Kidney (tissue), 13 donors: ENCODE measurements at regions not wholly inside any gene's neighbourhood (a gene's known extent, or its start where the extent isn't known, plus 50 kb on each side); places are given as distances from the start of the nearest gene placed in this dataset.
A peak's percentile ranks its signal among the peaks of the same experiment; 100 is the strongest.

ENCODE experiments used
- DNase-seq, 5 donors: peaks; one replicate each; pipeline ENCODE4 v3.0.0-alpha.2; 2013 to 2020
- FAIRE-seq: peaks from 2 replicates; lab custom pipeline; 2012; peaks lifted over from hg19 to GRCh38; lab: Jason Lieb, UNC
- H3K27ac ChIP-seq, 2 donors: one replicate each; pipeline ENCODE4 v1.7.0; 2013; ENCODE audit warnings: low read depth in 2 of 2, low read length in 2 of 2, inconsistent platforms in 1 of 2
- H3K27me3 ChIP-seq: one replicate; pipeline ENCODE4 v1.7.1; 2013; ENCODE audit warnings: low read length, inconsistent platforms; ENCODE audit not compliant: control insufficient read depth, insufficient read depth
- H3K36me3 ChIP-seq, 3 donors: one replicate each; pipeline versions ENCODE4 v1.7.0 to v1.7.1; 2013; ENCODE audit warnings: low read length in 3 of 3, control low read depth in 1 of 3, inconsistent platforms in 1 of 3; ENCODE audit not compliant: insufficient read depth in 3 of 3, control insufficient read depth in 2 of 3
- H3K4me1 ChIP-seq, 3 donors: one replicate each; pipeline versions ENCODE4 v1.7.0 to v1.7.1; 2013; ENCODE audit warnings: low read length in 3 of 3, inconsistent platforms in 1 of 3, low read depth in 1 of 3; ENCODE audit not compliant: control insufficient read depth in 2 of 3, insufficient read depth in 2 of 3
- H3K4me3 ChIP-seq, 3 donors: one replicate each; pipeline versions ENCODE4 v1.7.0 to v1.8.1; 2013; ENCODE audit warnings: low read length in 3 of 3, control low read depth in 1 of 3, inconsistent platforms in 1 of 3
- H3K9ac ChIP-seq, 3 donors: one replicate each; pipeline versions ENCODE4 v1.7.0 to v1.7.1; 2013; ENCODE audit warnings: low read length in 3 of 3, control low read depth in 1 of 3, inconsistent platforms in 1 of 3
- H3K9me3 ChIP-seq, 3 donors: one replicate each; pipeline versions ENCODE4 v1.7.0 to v1.7.1; 2013; ENCODE audit warnings: low read length in 3 of 3, control low read depth in 1 of 3, inconsistent platforms in 1 of 3; ENCODE audit not compliant: control insufficient read depth in 2 of 3, insufficient read depth in 1 of 3
- CTCF ChIP-seq: IDR thresholded peaks from 3 replicates; pipeline ENCODE4 v1.5.1; 2012; ENCODE audit warnings: mild to moderate bottlenecking, moderate library complexity, borderline replicate concordance; ENCODE audit not compliant: insufficient read depth; ENCODE audit errors: extremely low read depth
- intact Hi-C: fragments of 100-400 bp; cut with DNase I; formaldehyde crosslinking; loops from one replicate; pipeline ENCODE4 v1.11.1; 2022
- donor health status: control.
- donor health status: control.
- donor health status: control.
- donor health status: control.
- donor health status: control.
- donor health status: DM: yes; HTN: yes; CAD: no.
- donor health status: Normal renal cell carcinoma (clear cell type).

GRCh38 chr1:234988536-234988935 is 140.1 kb downstream of the TOMM20 start:
- H3K27ac ChIP-seq: peak overlapping the region; percentile 89 to 98
- peaks cover 14 to 43% (median 42%) of the 10 kb centered on the region in 3 donors for H3K4me1 ChIP-seq
- H3K4me3 ChIP-seq: no peak overlapping the region
- peak overlapping the region in 1 of 3 donors; percentile 70 for H3K9ac ChIP-seq
- intact Hi-C loops: loop anchor here (10.0 kb wide), 1 partner anchor 374 kb away; the partner anchor contains the start of gene IRF2BP2
- no peak for FAIRE-seq
- no peaks in the 10 kb centered on the region for H3K36me3 ChIP-seq
- TF ChIP-seq CTCF: no peak
- H3K27me3 ChIP-seq: no peaks in the 10 kb centered on the region
- no peaks in the 10 kb centered on the region for H3K9me3 ChIP-seq
- DNase-seq: no peak

GRCh38 chr1:234988155-234988517 is 140.5 kb downstream of the TOMM20 start:
- FAIRE-seq (no peak), DNase-seq (peak in 1 of 5 donors; percentile 60)
- no peaks in the 10 kb centered on the region for H3K9me3 ChIP-seq
- intact Hi-C loops: loop anchor here (10.0 kb wide), 1 partner anchor 373 kb away; the partner anchor contains the start of gene IRF2BP2
- H3K36me3 ChIP-seq: no peaks in the 10 kb centered on the region
- H3K4me1 ChIP-seq: peaks cover 14 to 45% (median 43%) of the 10 kb centered on the region in 3 donors
- H3K27me3 ChIP-seq: no peaks in the 10 kb centered on the region
- peak overlapping the region in 1 of 3 donors; percentile 70 for H3K9ac ChIP-seq
- peak overlapping the region; percentile 89 to 98 for H3K27ac ChIP-seq
- no peak overlapping the region for H3K4me3 ChIP-seq
- no peak for TF ChIP-seq CTCF

- no peaks in the 10 kb centered on the region for H3K36me3 ChIP-seq
- intact Hi-C loops: loop anchor here (10.0 kb wide), 1 partner anchor 373 kb away; the partner anchor contains the start of gene IRF2BP2
- peak overlapping the region; percentile 89 to 98 for H3K27ac ChIP-seq
- no peak overlapping the region for H3K4me3 ChIP-seq
- FAIRE-seq (no peak), DNase-seq (peak; percentile 81 to 95 (median 88))
- H3K9me3 ChIP-seq: no peaks in the 10 kb centered on the region
- TF ChIP-seq CTCF: no peak
- peak overlapping the region in 2 of 3 donors; percentile 44 to 70 for H3K9ac ChIP-seq
- peaks cover 14 to 46% (median 43%) of the 10 kb centered on the region in 3 donors for H3K4me1 ChIP-seq
- H3K27me3 ChIP-seq: no peaks in the 10 kb centered on the region
Observed at GRCh38 chr1:234987415-234988154, 141.1 kb downstream of the TOMM20 start.
